Chondrocyte (in vitro differentiated cells): ENCODE measurements at regions not wholly inside any gene's neighbourhood (a gene's known extent, or its start where the extent isn't known, plus 50 kb on each side); places are given as distances from the start of the nearest gene placed in this dataset.

Experiments used
- DNase-seq: peaks from one replicate; pipeline ENCODE4 v3.0.0; 2021; ENCODE audit warnings: mixed read lengths, low spot score
- H3K27ac Mint-ChIP-seq: one replicate; pipeline ENCODE4 v1.8.0; 2021; ENCODE audit warnings: mild to moderate bottlenecking, moderate library complexity, mixed read lengths; ENCODE audit not compliant: unreplicated experiment
- H3K27me3 Mint-ChIP-seq: 2 replicates; pipeline ENCODE4 v1.8.0; 2021; ENCODE audit warnings: low read depth, mixed read lengths
- H3K36me3 Mint-ChIP-seq: 2 replicates; pipeline ENCODE4 v1.8.0; 2021; ENCODE audit warnings: low read depth, mixed read lengths
- H3K4me1 Mint-ChIP-seq: 2 replicates; pipeline ENCODE4 v1.8.0; 2021; ENCODE audit warnings: low read depth, mild to moderate bottlenecking, mixed read lengths
- H3K4me3 Mint-ChIP-seq: one replicate; pipeline ENCODE4 v1.8.0; 2021; ENCODE audit warnings: mild to moderate bottlenecking, moderate library complexity, mixed read lengths; ENCODE audit not compliant: unreplicated experiment
- H3K9me3 Mint-ChIP-seq: 2 replicates; pipeline ENCODE4 v1.8.0; 2021; ENCODE audit warnings: low read depth, mixed read lengths
- CTCF ChIP-seq: fragments of 200-600 bp; sonication (generic); IDR thresholded peaks from 2 replicates; pipeline ENCODE4 v1.5.0; 2021; ENCODE audit warnings: antibody characterized with exemption, mild to moderate bottlenecking, moderate library complexity

GRCh38 chr2:21301871-21302455, 178.2 kb downstream of the TDRD15 start:
- no peaks in the 10 kb centered on the region for H3K36me3 Mint-ChIP-seq
- DNase-seq: no peak
- H3K27me3 Mint-ChIP-seq: peaks cover 20% of the 10 kb centered on the region
- no peak for TF ChIP-seq CTCF
- no peak overlapping the region for H3K27ac Mint-ChIP-seq
- no peaks in the 10 kb centered on the region for H3K4me1 Mint-ChIP-seq
- H3K4me3 Mint-ChIP-seq: no peak overlapping the region
- H3K9me3 Mint-ChIP-seq: no peaks in the 10 kb centered on the region

GRCh38 chr2:21303876-21304275, 180.1 kb downstream of the TDRD15 start:
- no peak for TF ChIP-seq CTCF
- Mint-ChIP-seq H3K4me3 (no peak overlapping the region), H3K4me1 (no peaks in the 10 kb centered on the region), H3K27ac (no peak overlapping the region), H3K27me3 (peaks cover 7% of the 10 kb centered on the region), H3K36me3 (no peaks in the 10 kb centered on the region), H3K9me3 (no peaks in the 10 kb centered on the region)
- no peak for DNase-seq

GRCh38 chr2:21305581-21305980, 181.8 kb downstream of the TDRD15 start:
- H3K9me3 Mint-ChIP-seq: no peaks in the 10 kb centered on the region
- no peak for TF ChIP-seq CTCF

DNA sequence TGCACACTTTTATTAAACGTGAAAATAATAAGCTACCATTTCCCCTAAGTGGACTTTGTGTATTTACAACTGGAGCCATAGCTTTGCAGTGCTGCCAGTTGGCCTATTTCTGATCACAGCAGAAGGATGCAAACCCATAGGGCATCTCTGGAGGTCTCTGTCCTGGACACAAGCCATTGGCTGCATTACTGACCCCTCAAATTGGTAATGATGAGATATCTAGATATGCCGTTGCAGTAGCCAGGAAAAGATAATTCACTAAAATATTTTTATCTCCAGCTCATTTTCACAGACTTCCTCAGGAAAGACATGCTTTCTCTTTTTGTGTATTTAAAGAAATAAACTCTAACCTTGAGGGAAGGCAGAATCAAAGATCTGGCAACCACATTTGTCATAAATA, 182.5 kb downstream of the TDRD15 start:
- no peak for DNase-seq
- no peaks in the 10 kb centered on the region for H3K36me3 Mint-ChIP-seq
- no peak overlapping the region for H3K27ac Mint-ChIP-seq
- peaks cover 3% of the 10 kb centered on the region for H3K27me3 Mint-ChIP-seq
- no peak overlapping the region for H3K4me3 Mint-ChIP-seq
- TF ChIP-seq CTCF: no peak
- H3K9me3 Mint-ChIP-seq: no peaks in the 10 kb centered on the region
- H3K4me1 Mint-ChIP-seq: no peaks in the 10 kb centered on the region

More at GRCh38 chr2:21305581-21305980, 181.8 kb downstream of the TDRD15 start:
- peaks cover 6% of the 10 kb centered on the region for H3K27me3 Mint-ChIP-seq
- no peaks in the 10 kb centered on the region for H3K4me1 Mint-ChIP-seq
- H3K27ac Mint-ChIP-seq: no peak overlapping the region
- no peaks in the 10 kb centered on the region for H3K36me3 Mint-ChIP-seq
- no peak overlapping the region for H3K4me3 Mint-ChIP-seq
- DNase-seq: no peak

DNA sequence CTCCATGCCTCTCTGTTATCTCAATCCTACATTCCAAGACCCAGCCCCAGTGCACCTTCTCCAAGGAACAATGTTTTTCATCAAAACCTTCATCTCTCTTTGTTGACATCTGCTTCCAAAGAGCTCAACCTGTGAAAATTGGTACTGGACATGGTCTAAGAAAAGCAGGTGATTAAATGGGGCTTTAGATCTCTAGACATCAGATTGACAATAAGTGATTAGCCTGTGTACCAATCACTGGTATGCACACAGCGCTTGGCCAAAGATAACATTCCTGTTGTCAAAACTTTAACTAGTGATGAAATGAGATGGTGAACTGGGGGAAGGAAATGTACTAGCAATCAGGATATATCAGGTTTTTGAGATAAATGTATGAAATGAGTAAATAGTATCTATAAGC, 183.3 kb downstream of the TDRD15 start:
- Mint-ChIP-seq H3K4me3 (no peak overlapping the region), H3K9me3 (no peaks in the 10 kb centered on the region), H3K4me1 (no peaks in the 10 kb centered on the region), H3K36me3 (no peaks in the 10 kb centered on the region), H3K27me3 (peaks cover under 1% of the 10 kb centered on the region), H3K27ac (no peak overlapping the region)
- TF ChIP-seq CTCF: no peak
- DNase-seq: no peak
